HG03064 (cell line): ENCODE measurements at regions not wholly inside any gene's neighbourhood (a gene's known extent, or its start where the extent isn't known, plus 50 kb on each side); places are given as distances from the start of the nearest gene placed in this dataset.
"Not testable (repeated sequence)": the region's sequence is repeated elsewhere in the genome, so short reads cannot be mapped to it uniquely, and the experiment has no call there.

Experiments used
- ATAC-seq: cut with Tn5 transposase; IDR thresholded peaks from one replicate; pipeline ENCODE4 v1.9.1; 2021; ENCODE audit warnings: low read depth; ENCODE audit not compliant: unreplicated experiment

- ATAC-seq, result not testable (repeated sequence)
Measured at GRCh38 chr7:150042281-150042680, 168.5 kb downstream of the ATP6V0E2 start.

- not testable (repeated sequence) for ATAC-seq
Measured at GRCh38 chr7:150044771-150045170, 171.0 kb downstream of the ATP6V0E2 start.

- not testable (repeated sequence) for ATAC-seq
Measured at GRCh38 chr7:150045596-150045995, 171.8 kb downstream of the ATP6V0E2 start.

GRCh38 chr7:150046290-150047194, 172.8 kb downstream of the ATP6V0E2 start:
- not testable (repeated sequence) for ATAC-seq

- not testable (repeated sequence) for ATAC-seq
Measured at GRCh38 chr7:150047329-150047728, 173.6 kb downstream of the ATP6V0E2 start.

GRCh38 chr7:150047772-150048171, 174.0 kb downstream of the ATP6V0E2 start:
- ATAC-seq, result not testable (repeated sequence)

GRCh38 chr7:150048244-150049011, 174.7 kb downstream of the ATP6V0E2 start:
- ATAC-seq, result not testable (repeated sequence)

- not testable (repeated sequence) for ATAC-seq
Measured at GRCh38 chr7:150049012-150049655, 175.4 kb downstream of the ATP6V0E2 start.

- not testable (repeated sequence) for ATAC-seq
Measured at GRCh38 chr7:150053396-150053795, 179.6 kb downstream of the ATP6V0E2 start.

GRCh38 chr7:150054242-150054641, 180.5 kb downstream of the ATP6V0E2 start:
- ATAC-seq, result not testable (repeated sequence)

GRCh38 chr7:150060259-150061221, 186.8 kb downstream of the ATP6V0E2 start:
- peak; percentile 94 for ATAC-seq

- ATAC-seq, result not testable (repeated sequence)
Measured at GRCh38 chr7:150063195-150063594, 189.4 kb downstream of the ATP6V0E2 start.

GRCh38 chr7:150069555-150070313, 196.0 kb downstream of the ATP6V0E2 start:
- not testable (repeated sequence) for ATAC-seq

GRCh38 chr7:150077543-150077942, 203.8 kb downstream of the ATP6V0E2 start:
- ATAC-seq, result not testable (repeated sequence)

GRCh38 chr7:150081865-150082264, 208.1 kb downstream of the ATP6V0E2 start:
- not testable (repeated sequence) for ATAC-seq

- ATAC-seq, result not testable (repeated sequence)
Measured at GRCh38 chr7:150084724-150085123, 211.0 kb downstream of the ATP6V0E2 start.

- ATAC-seq, result not testable (repeated sequence)
Measured at GRCh38 chr7:150087478-150087877, 213.7 kb downstream of the ATP6V0E2 start.

GRCh38 chr7:150089139-150089538, 215.4 kb downstream of the ATP6V0E2 start:
- ATAC-seq, result not testable (repeated sequence)

- not testable (repeated sequence) for ATAC-seq
Measured at GRCh38 chr7:150090776-150091175, 217.0 kb downstream of the ATP6V0E2 start.
